ENCODE measurements at regions not wholly inside any gene's neighbourhood (a gene's known extent, or its start where the extent isn't known, plus 50 kb on each side); places are given as distances from the start of the nearest gene placed in this dataset.

DNA sequence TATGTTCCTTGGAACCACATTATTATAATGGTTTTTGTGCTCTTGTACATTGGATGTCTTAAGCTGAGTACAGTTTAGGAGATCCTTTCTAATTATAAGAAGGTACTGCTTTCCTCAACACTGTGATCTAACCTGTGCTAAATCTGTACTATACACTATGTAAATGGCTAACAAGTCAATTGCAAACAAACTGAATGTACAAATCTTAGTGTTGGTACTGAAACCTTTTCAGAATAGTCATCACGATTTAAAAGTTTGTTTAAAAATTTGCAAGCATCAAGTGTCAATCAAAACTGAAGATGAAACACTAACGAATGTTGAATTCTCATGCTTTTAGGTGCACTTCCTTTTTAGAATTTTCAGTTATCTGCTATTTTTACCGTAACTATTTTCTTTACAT lies 2090.4 kb upstream of the TENM3 start:
- H4K91ac ChIP-seq (ENCODE audit: low read depth, low read length, poor library complexity): no peak overlapping the region
- H3K36me3 ChIP-seq (replicated peaks in 1 of 2; ENCODE audit: control insufficient read depth in 2 of 2, insufficient read depth in 2 of 2, low read length in 2 of 2): no peaks in the 10 kb centered on the region
- no peaks in the 10 kb centered on the region for H3K4me1 ChIP-seq (ENCODE audit: control insufficient read depth in 2 of 2, insufficient read depth in 1 of 2, low read depth in 1 of 2, low read length in 2 of 2)
- DNase-seq (ENCODE audit: low spot score): no peak
- H3K4ac ChIP-seq (ENCODE audit: low read length): no peak overlapping the region
- H3K23ac ChIP-seq (ENCODE audit: low read depth, low read length, poor library complexity): no peak overlapping the region
- H3K27me3 ChIP-seq (ENCODE audit: control insufficient read depth in 3 of 3, insufficient read depth in 3 of 3, low read depth in 1 of 3, low read length in 3 of 3): no peaks in the 10 kb centered on the region
- H3K4me2 ChIP-seq (ENCODE audit: insufficient read depth, low read length, poor library complexity, severe bottlenecking): no peak overlapping the region
- no peak overlapping the region for H3K18ac ChIP-seq (ENCODE audit: low read length)
- H3K14ac ChIP-seq (ENCODE audit: low read length): no peak overlapping the region
- no peak overlapping the region for H2AFZ ChIP-seq (ENCODE audit: low read length)
- H2BK120ac ChIP-seq (ENCODE audit: low read depth, low read length): no peak overlapping the region
- no peaks in the 10 kb centered on the region for H3K79me1 ChIP-seq (ENCODE audit: low read depth, low read length)
- no CpG with 5 or more reads among the region's 3 CpGs for WGBS, 2 donors (ENCODE audit: extremely low coverage in 2 of 2, insufficient read length in 2 of 2, insufficient replicate concordance in 1 of 2)
- H2BK12ac ChIP-seq (ENCODE audit: low read length): no peak overlapping the region
- H3K4me3 ChIP-seq (ENCODE audit: low read length in 2 of 2): no peak overlapping the region
- no peak overlapping the region for H3K27ac ChIP-seq (replicated peaks; ENCODE audit: low read length)
- H3K9me3 ChIP-seq (replicated peaks in 1 of 2; ENCODE audit: control insufficient read depth in 2 of 2, insufficient read depth in 1 of 2, low read depth in 1 of 2, low read length in 2 of 2): no peaks in the 10 kb centered on the region
- no peak overlapping the region for H2BK5ac ChIP-seq (ENCODE audit: low read length)
- H4K8ac ChIP-seq (ENCODE audit: low read depth, low read length): no peak overlapping the region
- no peak overlapping the region for H2BK15ac ChIP-seq (ENCODE audit: low read length)
- H2AK5ac ChIP-seq (ENCODE audit: low read depth, low read length): no peak overlapping the region
- H3K9ac ChIP-seq (ENCODE audit: low read depth, low read length, poor library complexity): no peak overlapping the region

DNA sequence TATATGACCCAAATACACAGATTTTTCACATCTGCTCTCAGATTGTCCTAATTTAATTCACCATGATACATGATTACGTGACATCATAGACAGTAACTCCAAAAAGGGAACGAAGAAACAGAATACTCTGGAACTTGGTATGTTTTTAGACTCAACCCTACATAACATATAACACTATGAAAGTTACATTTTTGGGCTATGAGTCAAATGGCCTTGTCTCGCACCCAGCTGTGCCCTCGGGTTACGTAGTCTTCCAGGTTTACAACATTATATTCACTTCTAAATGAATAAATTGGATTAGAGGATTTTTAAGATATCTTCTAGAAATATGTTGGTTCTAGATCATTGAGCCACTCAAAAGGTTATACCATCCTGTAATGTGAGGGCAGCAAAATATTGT lies 2089.6 kb upstream of the TENM3 start:
- no peak overlapping the region for H3K18ac ChIP-seq (ENCODE audit: low read length)
- no peaks in the 10 kb centered on the region for H3K9me3 ChIP-seq (replicated peaks in 1 of 2; ENCODE audit: control insufficient read depth in 2 of 2, insufficient read depth in 1 of 2, low read depth in 1 of 2, low read length in 2 of 2)
- no peak overlapping the region for H2BK15ac ChIP-seq (ENCODE audit: low read length)
- no peak overlapping the region for H3K4me2 ChIP-seq (ENCODE audit: insufficient read depth, low read length, poor library complexity, severe bottlenecking)
- WGBS, 2 donors (ENCODE audit: extremely low coverage in 2 of 2, insufficient read length in 2 of 2, insufficient replicate concordance in 1 of 2): no CpG with 5 or more reads among the region's 5 CpGs
- H3K14ac ChIP-seq (ENCODE audit: low read length): no peak overlapping the region
- H2BK120ac ChIP-seq (ENCODE audit: low read depth, low read length): no peak overlapping the region
- H3K9ac ChIP-seq (ENCODE audit: low read depth, low read length, poor library complexity): no peak overlapping the region
- H2AK5ac ChIP-seq (ENCODE audit: low read depth, low read length): no peak overlapping the region
- DNase-seq (ENCODE audit: low spot score): no peak
- H3K36me3 ChIP-seq (replicated peaks in 1 of 2; ENCODE audit: control insufficient read depth in 2 of 2, insufficient read depth in 2 of 2, low read length in 2 of 2): no peaks in the 10 kb centered on the region
- H2BK12ac ChIP-seq (ENCODE audit: low read length): no peak overlapping the region
- no peaks in the 10 kb centered on the region for H3K4me1 ChIP-seq (ENCODE audit: control insufficient read depth in 2 of 2, insufficient read depth in 1 of 2, low read depth in 1 of 2, low read length in 2 of 2)
- H2AFZ ChIP-seq (ENCODE audit: low read length): no peak overlapping the region
- no peak overlapping the region for H4K8ac ChIP-seq (ENCODE audit: low read depth, low read length)
- H2BK5ac ChIP-seq (ENCODE audit: low read length): no peak overlapping the region
- no peaks in the 10 kb centered on the region for H3K79me1 ChIP-seq (ENCODE audit: low read depth, low read length)
- H4K91ac ChIP-seq (ENCODE audit: low read depth, low read length, poor library complexity): no peak overlapping the region
- no peaks in the 10 kb centered on the region for H3K27me3 ChIP-seq (ENCODE audit: control insufficient read depth in 3 of 3, insufficient read depth in 3 of 3, low read depth in 1 of 3, low read length in 3 of 3)
- no peak overlapping the region for H3K23ac ChIP-seq (ENCODE audit: low read depth, low read length, poor library complexity)
- no peak overlapping the region for H3K27ac ChIP-seq (replicated peaks; ENCODE audit: low read length)
- H3K4ac ChIP-seq (ENCODE audit: low read length): no peak overlapping the region
- H3K4me3 ChIP-seq (ENCODE audit: low read length in 2 of 2): no peak overlapping the region

- no CpG with 5 or more reads among the region's 1 CpG for WGBS, 2 donors (ENCODE audit: extremely low coverage in 2 of 2, insufficient read length in 2 of 2, insufficient replicate concordance in 1 of 2)
- Histone ChIP-seq H3K79me1 (ENCODE audit: low read depth, low read length) (no peaks in the 10 kb centered on the region), H3K4ac (ENCODE audit: low read length) (no peak overlapping the region), H3K4me1 (ENCODE audit: control insufficient read depth in 2 of 2, insufficient read depth in 1 of 2, low read depth in 1 of 2, low read length in 2 of 2) (no peaks in the 10 kb centered on the region), H2AFZ (ENCODE audit: low read length) (no peak overlapping the region), H3K27ac (replicated peaks; ENCODE audit: low read length) (no peak overlapping the region), H4K91ac (ENCODE audit: low read depth, low read length, poor library complexity) (no peak overlapping the region), H2BK15ac (ENCODE audit: low read length) (no peak overlapping the region), H2BK120ac (ENCODE audit: low read depth, low read length) (no peak overlapping the region), H3K23ac (ENCODE audit: low read depth, low read length, poor library complexity) (no peak overlapping the region), H4K8ac (ENCODE audit: low read depth, low read length) (no peak overlapping the region), H3K36me3 (replicated peaks in 1 of 2; ENCODE audit: control insufficient read depth in 2 of 2, insufficient read depth in 2 of 2, low read length in 2 of 2) (no peaks in the 10 kb centered on the region), H3K9me3 (replicated peaks in 1 of 2; ENCODE audit: control insufficient read depth in 2 of 2, insufficient read depth in 1 of 2, low read depth in 1 of 2, low read length in 2 of 2) (no peaks in the 10 kb centered on the region), H3K14ac (ENCODE audit: low read length) (no peak overlapping the region), H3K4me2 (ENCODE audit: insufficient read depth, low read length, poor library complexity, severe bottlenecking) (no peak overlapping the region), H3K4me3 (ENCODE audit: low read length in 2 of 2) (no peak overlapping the region), H3K27me3 (ENCODE audit: control insufficient read depth in 3 of 3, insufficient read depth in 3 of 3, low read depth in 1 of 3, low read length in 3 of 3) (no peaks in the 10 kb centered on the region), H2BK12ac (ENCODE audit: low read length) (no peak overlapping the region), H3K9ac (ENCODE audit: low read depth, low read length, poor library complexity) (no peak overlapping the region), H2BK5ac (ENCODE audit: low read length) (no peak overlapping the region), H3K18ac (ENCODE audit: low read length) (no peak overlapping the region), H2AK5ac (ENCODE audit: low read depth, low read length) (no peak overlapping the region)
- DNase-seq (ENCODE audit: low spot score): no peak
Measured at GRCh38 chr4:180156684-180157083, 2086.5 kb upstream of the TENM3 start.

DNA sequence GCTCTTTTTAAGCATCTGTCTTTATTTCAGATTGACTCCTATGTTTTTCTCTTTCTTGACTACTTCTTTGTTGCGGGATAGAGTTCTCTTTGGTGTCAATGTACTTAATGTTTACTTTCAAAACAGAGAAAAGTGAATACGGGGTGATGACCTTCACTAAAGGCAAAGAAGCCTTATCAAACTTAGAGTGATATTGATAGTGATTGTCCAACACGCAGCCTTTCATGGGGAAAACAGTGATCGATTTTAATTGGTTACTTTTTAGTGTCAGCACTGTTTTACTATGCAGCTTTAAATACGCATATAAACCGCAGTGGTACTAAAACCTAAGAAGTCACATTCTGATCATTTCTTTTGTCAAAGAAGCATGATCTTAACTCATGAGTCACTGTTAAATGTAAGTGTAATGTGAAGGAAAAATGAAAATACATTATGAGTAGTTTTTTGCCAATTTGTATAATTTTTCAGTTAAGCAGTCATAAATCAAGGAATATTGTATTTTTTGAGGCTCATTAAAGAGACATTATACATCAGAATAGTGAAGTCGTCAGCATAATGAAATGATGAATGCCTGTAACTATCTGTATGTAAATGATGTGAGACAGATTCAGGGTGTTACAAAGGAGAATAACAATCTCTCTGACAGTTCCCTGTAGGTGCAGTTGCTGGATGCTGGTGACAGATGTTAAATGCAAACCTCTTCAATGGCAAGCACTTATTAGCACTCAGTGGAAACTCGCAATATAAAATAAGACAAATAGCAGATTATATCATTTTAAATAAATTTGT lies 2082.8 kb upstream of the TENM3 start:
- Histone ChIP-seq H2BK15ac (ENCODE audit: low read length) (no peak overlapping the region), H3K36me3 (replicated peaks in 1 of 2; ENCODE audit: control insufficient read depth in 2 of 2, insufficient read depth in 2 of 2, low read length in 2 of 2) (no peaks in the 10 kb centered on the region), H2BK12ac (ENCODE audit: low read length) (no peak overlapping the region), H3K4me3 (ENCODE audit: low read length in 2 of 2) (no peak overlapping the region), H3K14ac (ENCODE audit: low read length) (no peak overlapping the region), H4K91ac (ENCODE audit: low read depth, low read length, poor library complexity) (no peak overlapping the region), H2AFZ (ENCODE audit: low read length) (no peak overlapping the region), H3K23ac (ENCODE audit: low read depth, low read length, poor library complexity) (no peak overlapping the region), H3K9ac (ENCODE audit: low read depth, low read length, poor library complexity) (no peak overlapping the region), H2BK5ac (ENCODE audit: low read length) (no peak overlapping the region), H2BK120ac (ENCODE audit: low read depth, low read length) (no peak overlapping the region), H3K4me1 (ENCODE audit: control insufficient read depth in 2 of 2, insufficient read depth in 1 of 2, low read depth in 1 of 2, low read length in 2 of 2) (no peaks in the 10 kb centered on the region), H3K79me1 (ENCODE audit: low read depth, low read length) (no peaks in the 10 kb centered on the region), H3K9me3 (replicated peaks in 1 of 2; ENCODE audit: control insufficient read depth in 2 of 2, insufficient read depth in 1 of 2, low read depth in 1 of 2, low read length in 2 of 2) (no peaks in the 10 kb centered on the region), H3K27me3 (ENCODE audit: control insufficient read depth in 3 of 3, insufficient read depth in 3 of 3, low read depth in 1 of 3, low read length in 3 of 3) (no peaks in the 10 kb centered on the region), H2AK5ac (ENCODE audit: low read depth, low read length) (no peak overlapping the region), H3K4ac (ENCODE audit: low read length) (no peak overlapping the region), H3K18ac (ENCODE audit: low read length) (no peak overlapping the region), H3K4me2 (ENCODE audit: insufficient read depth, low read length, poor library complexity, severe bottlenecking) (no peak overlapping the region), H3K27ac (replicated peaks; ENCODE audit: low read length) (no peak overlapping the region), H4K8ac (ENCODE audit: low read depth, low read length) (no peak overlapping the region)
- no CpG with 5 or more reads among the region's 8 CpGs for WGBS, 2 donors (ENCODE audit: extremely low coverage in 2 of 2, insufficient read length in 2 of 2, insufficient replicate concordance in 1 of 2)
- no peak for DNase-seq (ENCODE audit: low spot score)

Data from neuronal stem cell (in vitro differentiated cells).